ENCODE measurements at regions not wholly inside any gene's neighbourhood (a gene's known extent, or its start where the extent isn't known, plus 50 kb on each side); places are given as distances from the start of the nearest gene placed in this dataset.

DNA sequence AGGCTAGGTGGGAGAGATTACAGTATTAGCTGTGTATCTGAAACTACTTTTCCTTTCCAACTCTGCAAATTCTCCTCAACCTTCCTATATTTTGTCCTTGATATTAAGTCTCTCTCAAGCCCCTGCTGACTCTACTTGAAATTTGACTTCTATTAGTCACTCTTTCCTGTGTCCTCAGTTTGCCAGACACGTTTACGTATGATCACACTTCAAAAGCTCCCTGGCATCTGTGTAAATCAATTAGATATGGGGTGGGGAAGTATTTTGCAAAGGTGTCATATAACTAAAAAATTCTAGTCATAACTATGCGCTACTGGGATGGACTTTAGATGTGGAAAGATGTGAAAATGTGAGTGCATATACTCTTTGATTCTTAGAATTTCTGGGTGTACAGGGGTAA lies 67.4 kb upstream of the ARHGAP24 start:
- Mint-ChIP-seq H3K36me3 (ENCODE audit: insufficient read depth, unreplicated experiment) (no peaks in the 10 kb centered on the region), H3K4me1 (ENCODE audit: low read depth, unreplicated experiment) (no peaks in the 10 kb centered on the region), H3K27me3 (ENCODE audit: insufficient read depth, unreplicated experiment) (no peaks in the 10 kb centered on the region), H3K27ac (ENCODE audit: unreplicated experiment) (no peak overlapping the region), H3K4me3 (ENCODE audit: unreplicated experiment) (no peak overlapping the region), H3K9me3 (ENCODE audit: unreplicated experiment) (no peaks in the 10 kb centered on the region)
- Histone ChIP-seq H3K36me3 (ENCODE audit: control insufficient read depth, insufficient read depth, low read length) (no peaks in the 10 kb centered on the region), H3K9me3 (no peaks in the 10 kb centered on the region), H3K4me1 (no peaks in the 10 kb centered on the region), H3K4me3 (ENCODE audit: low read depth, low read length) (no peak overlapping the region), H3K27me3 (replicated peaks; ENCODE audit: control insufficient read depth, insufficient read depth, low read length) (no peaks in the 10 kb centered on the region)
- no peak for DNase-seq
- CTCF ChIA-PET = no interaction called here
- intact Hi-C loops (cut with micrococcal nuclease; ENCODE audit: unreplicated experiment) = no loop called here
- BruUV-seq (replicated peaks) = no TSS peak
- TF ChIP-seq, protein P1, sequence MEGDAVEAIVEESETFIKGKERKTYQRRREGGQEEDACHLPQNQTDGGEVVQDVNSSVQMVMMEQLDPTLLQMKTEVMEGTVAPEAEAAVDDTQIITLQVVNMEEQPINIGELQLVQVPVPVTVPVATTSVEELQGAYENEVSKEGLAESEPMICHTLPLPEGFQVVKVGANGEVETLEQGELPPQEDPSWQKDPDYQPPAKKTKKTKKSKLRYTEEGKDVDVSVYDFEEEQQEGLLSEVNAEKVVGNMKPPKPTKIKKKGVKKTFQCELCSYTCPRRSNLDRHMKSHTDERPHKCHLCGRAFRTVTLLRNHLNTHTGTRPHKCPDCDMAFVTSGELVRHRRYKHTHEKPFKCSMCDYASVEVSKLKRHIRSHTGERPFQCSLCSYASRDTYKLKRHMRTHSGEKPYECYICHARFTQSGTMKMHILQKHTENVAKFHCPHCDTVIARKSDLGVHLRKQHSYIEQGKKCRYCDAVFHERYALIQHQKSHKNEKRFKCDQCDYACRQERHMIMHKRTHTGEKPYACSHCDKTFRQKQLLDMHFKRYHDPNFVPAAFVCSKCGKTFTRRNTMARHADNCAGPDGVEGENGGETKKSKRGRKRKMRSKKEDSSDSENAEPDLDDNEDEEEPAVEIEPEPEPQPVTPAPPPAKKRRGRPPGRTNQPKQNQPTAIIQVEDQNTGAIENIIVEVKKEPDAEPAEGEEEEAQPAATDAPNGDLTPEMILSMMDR (IDR thresholded peaks at IDR 0.05; ENCODE audit: insufficient read depth in 1 of 2, low read depth in 1 of 2, low read length in 1 of 2, severe bottlenecking in 1 of 2, unreplicated experiment in 1 of 2) = no peak
- POLR2A ChIA-PET = no interaction called here

DNA sequence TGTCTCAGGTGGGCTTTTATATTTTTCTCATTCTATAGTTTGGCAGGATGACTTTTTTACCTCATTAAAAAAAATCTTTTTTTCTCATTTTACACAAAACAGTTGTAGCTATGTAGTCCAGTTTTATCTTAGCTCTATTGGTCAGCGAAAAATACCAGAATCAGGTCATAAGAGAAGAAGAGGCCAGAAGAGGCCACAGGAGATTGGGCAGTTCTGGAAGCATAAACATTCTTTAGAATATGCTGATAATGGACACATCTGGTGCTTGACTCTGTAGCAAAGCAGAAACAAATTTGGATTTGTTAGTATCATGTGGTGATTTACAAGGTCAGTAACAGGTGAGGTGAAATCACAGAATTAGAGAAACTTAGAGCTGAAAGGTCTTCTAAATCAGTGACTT lies 66.6 kb upstream of the ARHGAP24 start:
- Mint-ChIP-seq H3K4me1 (ENCODE audit: low read depth, unreplicated experiment) (no peaks in the 10 kb centered on the region), H3K27me3 (ENCODE audit: insufficient read depth, unreplicated experiment) (peaks cover 4% of the 10 kb centered on the region), H3K4me3 (ENCODE audit: unreplicated experiment) (no peak overlapping the region), H3K27ac (ENCODE audit: unreplicated experiment) (no peak overlapping the region), H3K36me3 (ENCODE audit: insufficient read depth, unreplicated experiment) (no peaks in the 10 kb centered on the region), H3K9me3 (ENCODE audit: unreplicated experiment) (no peaks in the 10 kb centered on the region)
- TF ChIP-seq, protein P1 (IDR thresholded peaks at IDR 0.05; ENCODE audit: insufficient read depth in 1 of 2, low read depth in 1 of 2, low read length in 1 of 2, severe bottlenecking in 1 of 2, unreplicated experiment in 1 of 2) = no peak
- H3K4me3 ChIP-seq (ENCODE audit: low read depth, low read length) = no peak overlapping the region
- DNase-seq = no peak
- no peaks in the 10 kb centered on the region for H3K9me3 ChIP-seq
- H3K36me3 ChIP-seq (ENCODE audit: control insufficient read depth, insufficient read depth, low read length) = no peaks in the 10 kb centered on the region
- H3K27me3 ChIP-seq (replicated peaks; ENCODE audit: control insufficient read depth, insufficient read depth, low read length) = no peaks in the 10 kb centered on the region
- no peaks in the 10 kb centered on the region for H3K4me1 ChIP-seq
- BruUV-seq (replicated peaks) = no TSS peak
- ChIA-PET POLR2A (no interaction called here), CTCF (no interaction called here)
- intact Hi-C loops (cut with micrococcal nuclease; ENCODE audit: unreplicated experiment) = no loop called here

DNA sequence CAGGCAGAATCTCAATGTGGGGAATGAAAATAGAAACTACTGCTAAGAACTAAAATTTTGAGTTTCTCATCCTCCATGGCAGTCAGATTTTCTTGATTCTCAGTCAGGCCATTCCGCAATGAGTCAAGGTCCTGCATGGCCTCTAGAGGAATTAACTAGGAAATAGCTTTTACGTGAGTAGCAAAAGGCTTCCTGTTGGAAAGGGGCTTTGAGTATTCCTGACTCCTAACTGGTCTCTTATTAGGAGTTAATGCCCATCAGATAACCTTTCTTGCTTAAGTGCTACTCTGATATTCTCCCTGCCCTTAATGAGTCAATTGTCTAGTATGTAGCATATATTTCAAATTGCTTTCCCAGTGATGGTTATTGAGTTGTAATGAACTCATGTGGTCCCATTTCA lies 65.7 kb upstream of the ARHGAP24 start:
- no peak overlapping the region for H3K4me3 Mint-ChIP-seq (ENCODE audit: unreplicated experiment)
- TF ChIP-seq, protein P1 (IDR thresholded peaks at IDR 0.05; ENCODE audit: insufficient read depth in 1 of 2, low read depth in 1 of 2, low read length in 1 of 2, severe bottlenecking in 1 of 2, unreplicated experiment in 1 of 2) = no peak
- H3K36me3 ChIP-seq (ENCODE audit: control insufficient read depth, insufficient read depth, low read length) = no peaks in the 10 kb centered on the region
- no peaks in the 10 kb centered on the region for H3K36me3 Mint-ChIP-seq (ENCODE audit: insufficient read depth, unreplicated experiment)
- H3K4me1 ChIP-seq = no peaks in the 10 kb centered on the region
- intact Hi-C loops (cut with micrococcal nuclease; ENCODE audit: unreplicated experiment) = no loop called here
- DNase-seq = no peak
- ChIA-PET POLR2A (no interaction called here), CTCF (no interaction called here)
- no peaks in the 10 kb centered on the region for H3K9me3 ChIP-seq
- no peak overlapping the region for H3K27ac Mint-ChIP-seq (ENCODE audit: unreplicated experiment)
- no peak overlapping the region for H3K4me3 ChIP-seq (ENCODE audit: low read depth, low read length)
- no peaks in the 10 kb centered on the region for H3K27me3 ChIP-seq (replicated peaks; ENCODE audit: control insufficient read depth, insufficient read depth, low read length)
- H3K27me3 Mint-ChIP-seq (ENCODE audit: insufficient read depth, unreplicated experiment) = peaks cover 4% of the 10 kb centered on the region
- no peaks in the 10 kb centered on the region for H3K9me3 Mint-ChIP-seq (ENCODE audit: unreplicated experiment)
- BruUV-seq (replicated peaks) = no TSS peak
- no peaks in the 10 kb centered on the region for H3K4me1 Mint-ChIP-seq (ENCODE audit: low read depth, unreplicated experiment)

Data from Caco-2 (cell line).